ENCODE measurements at regions not wholly inside any gene's neighbourhood (a gene's known extent, or its start where the extent isn't known, plus 50 kb on each side); places are given as distances from the start of the nearest gene placed in this dataset.

GRCh38 chr3:28087591-28087990, 153.8 kb upstream of the CMC1 start:
- no peaks in the 10 kb centered on the region for H3K4me1 ChIP-seq (ENCODE audit: control insufficient read depth, insufficient read depth, low read length)
- H3K27ac ChIP-seq (ENCODE audit: low read length), result no peak overlapping the region
- peaks cover 0 to 2% of the 10 kb centered on the region in 2 donors for H3K9me3 ChIP-seq (ENCODE audit: control insufficient read depth in 2 of 2, low read length in 2 of 2)
- no peaks in the 10 kb centered on the region for H3K36me3 ChIP-seq (ENCODE audit: control insufficient read depth in 2 of 2, insufficient read depth in 2 of 2, low read length in 2 of 2)
- no peaks in the 10 kb centered on the region for H3K27me3 ChIP-seq (ENCODE audit: control insufficient read depth in 1 of 2, insufficient read depth in 2 of 2, low read length in 2 of 2)
- H3K4me3 ChIP-seq (ENCODE audit: low read length in 2 of 2), result no peak overlapping the region
- H3K9ac ChIP-seq (ENCODE audit: low read length in 2 of 2), result no peak overlapping the region

DNA sequence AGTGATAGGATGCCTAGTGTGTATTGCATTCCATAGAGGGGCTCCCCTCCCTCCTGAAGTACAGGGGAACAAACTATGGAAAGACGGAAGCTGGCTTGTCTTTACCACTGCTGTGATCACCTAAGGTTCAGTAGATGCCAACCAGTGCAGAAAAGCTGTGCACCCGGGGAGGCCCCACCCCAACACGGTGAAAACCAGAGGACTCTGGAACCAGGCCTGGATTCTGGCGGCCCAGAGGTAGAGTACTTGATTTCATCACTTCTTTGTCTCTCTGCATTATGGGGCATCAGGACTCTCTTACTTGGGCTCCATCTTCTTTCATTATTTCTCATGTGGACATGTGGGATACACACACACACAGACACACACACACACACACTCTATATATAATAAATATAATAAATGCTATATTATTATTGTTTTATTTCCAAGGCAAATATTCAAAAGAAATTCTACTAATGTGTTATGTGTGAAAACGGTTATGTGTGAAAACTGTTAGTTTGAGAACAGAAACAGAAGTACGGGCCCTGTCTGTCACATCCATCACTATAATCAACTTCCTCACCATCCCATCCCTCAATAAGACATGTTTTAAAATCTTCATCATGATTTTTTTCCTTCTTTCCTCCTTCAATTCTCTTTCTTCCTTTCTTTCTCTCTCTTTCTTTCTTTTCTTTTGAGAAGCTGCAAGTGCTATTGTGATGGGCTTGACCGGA, 152.4 kb upstream of the CMC1 start:
- Histone ChIP-seq H3K27ac (ENCODE audit: low read length) (no peak overlapping the region), H3K9me3 (ENCODE audit: control insufficient read depth in 2 of 2, low read length in 2 of 2) (peaks cover 0 to 5% of the 10 kb centered on the region in 2 donors), H3K27me3 (ENCODE audit: control insufficient read depth in 1 of 2, insufficient read depth in 2 of 2, low read length in 2 of 2) (no peaks in the 10 kb centered on the region), H3K4me3 (ENCODE audit: low read length in 2 of 2) (no peak overlapping the region), H3K9ac (ENCODE audit: low read length in 2 of 2) (no peak overlapping the region), H3K4me1 (ENCODE audit: control insufficient read depth, insufficient read depth, low read length) (no peaks in the 10 kb centered on the region), H3K36me3 (ENCODE audit: control insufficient read depth in 2 of 2, insufficient read depth in 2 of 2, low read length in 2 of 2) (no peaks in the 10 kb centered on the region)

DNA sequence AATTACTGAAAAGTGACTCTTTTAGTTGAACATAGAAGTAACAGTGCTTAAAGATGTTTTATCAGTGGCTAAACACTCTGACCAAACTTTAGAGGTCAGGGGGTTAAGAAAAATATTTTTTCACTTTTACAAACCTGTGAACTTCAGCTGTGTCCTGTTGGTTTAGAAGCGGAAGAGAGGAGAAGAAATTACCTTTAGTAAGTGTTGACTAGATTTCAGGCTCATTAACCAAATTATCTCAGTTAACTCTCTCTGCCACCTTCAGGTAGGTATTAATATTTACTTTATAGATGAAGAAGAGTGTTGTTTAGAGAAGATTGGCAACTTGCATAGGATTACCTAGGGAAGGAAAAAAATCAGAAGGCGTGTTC, 151.9 kb upstream of the CMC1 start:
- Histone ChIP-seq H3K4me3 (ENCODE audit: low read length in 2 of 2) (no peak overlapping the region), H3K9ac (ENCODE audit: low read length in 2 of 2) (no peak overlapping the region), H3K4me1 (ENCODE audit: control insufficient read depth, insufficient read depth, low read length) (no peaks in the 10 kb centered on the region), H3K27ac (ENCODE audit: low read length) (no peak overlapping the region), H3K27me3 (ENCODE audit: control insufficient read depth in 1 of 2, insufficient read depth in 2 of 2, low read length in 2 of 2) (no peaks in the 10 kb centered on the region), H3K36me3 (ENCODE audit: control insufficient read depth in 2 of 2, insufficient read depth in 2 of 2, low read length in 2 of 2) (no peaks in the 10 kb centered on the region), H3K9me3 (ENCODE audit: control insufficient read depth in 2 of 2, low read length in 2 of 2) (peaks cover 0 to 5% of the 10 kb centered on the region in 2 donors)

DNA sequence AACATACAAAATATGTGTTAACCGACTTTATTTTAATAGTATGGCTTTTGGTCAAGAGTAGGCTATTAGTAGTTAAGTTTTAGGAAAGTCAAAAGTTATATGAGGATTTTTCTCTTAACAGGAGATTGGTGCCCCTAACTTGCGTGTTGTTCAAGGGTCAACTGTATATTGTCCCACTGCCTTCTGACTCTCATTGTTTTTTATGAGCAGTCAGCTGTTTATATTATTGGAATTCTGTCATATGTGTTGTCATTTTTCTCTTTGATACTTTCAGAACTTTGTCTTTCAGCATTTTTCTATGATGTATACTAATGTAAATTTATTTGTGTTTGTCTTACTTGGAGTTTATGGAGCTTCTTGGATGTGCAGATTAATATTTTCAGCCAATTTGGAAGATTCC, 142.1 kb upstream of the CMC1 start:
- H3K4me1 ChIP-seq (ENCODE audit: control insufficient read depth, insufficient read depth, low read length), result no peaks in the 10 kb centered on the region
- peaks cover 0 to 3% of the 10 kb centered on the region in 2 donors for H3K9me3 ChIP-seq (ENCODE audit: control insufficient read depth in 2 of 2, low read length in 2 of 2)
- H3K9ac ChIP-seq (ENCODE audit: low read length in 2 of 2), result no peak overlapping the region
- H3K27me3 ChIP-seq (ENCODE audit: control insufficient read depth in 1 of 2, insufficient read depth in 2 of 2, low read length in 2 of 2), result no peaks in the 10 kb centered on the region
- H3K4me3 ChIP-seq (ENCODE audit: low read length in 2 of 2), result no peak overlapping the region
- no peak overlapping the region for H3K27ac ChIP-seq (ENCODE audit: low read length)
- no peaks in the 10 kb centered on the region for H3K36me3 ChIP-seq (ENCODE audit: control insufficient read depth in 2 of 2, insufficient read depth in 2 of 2, low read length in 2 of 2)

GRCh38 chr3:28101705-28102104, 139.7 kb upstream of the CMC1 start:
- Histone ChIP-seq H3K27ac (ENCODE audit: low read length) (no peak overlapping the region), H3K4me3 (ENCODE audit: low read length in 2 of 2) (no peak overlapping the region), H3K9ac (ENCODE audit: low read length in 2 of 2) (no peak overlapping the region), H3K36me3 (ENCODE audit: control insufficient read depth in 2 of 2, insufficient read depth in 2 of 2, low read length in 2 of 2) (no peaks in the 10 kb centered on the region), H3K9me3 (ENCODE audit: control insufficient read depth in 2 of 2, low read length in 2 of 2) (peaks cover 0 to 3% of the 10 kb centered on the region in 2 donors), H3K27me3 (ENCODE audit: control insufficient read depth in 1 of 2, insufficient read depth in 2 of 2, low read length in 2 of 2) (no peaks in the 10 kb centered on the region), H3K4me1 (ENCODE audit: control insufficient read depth, insufficient read depth, low read length) (no peaks in the 10 kb centered on the region)

DNA sequence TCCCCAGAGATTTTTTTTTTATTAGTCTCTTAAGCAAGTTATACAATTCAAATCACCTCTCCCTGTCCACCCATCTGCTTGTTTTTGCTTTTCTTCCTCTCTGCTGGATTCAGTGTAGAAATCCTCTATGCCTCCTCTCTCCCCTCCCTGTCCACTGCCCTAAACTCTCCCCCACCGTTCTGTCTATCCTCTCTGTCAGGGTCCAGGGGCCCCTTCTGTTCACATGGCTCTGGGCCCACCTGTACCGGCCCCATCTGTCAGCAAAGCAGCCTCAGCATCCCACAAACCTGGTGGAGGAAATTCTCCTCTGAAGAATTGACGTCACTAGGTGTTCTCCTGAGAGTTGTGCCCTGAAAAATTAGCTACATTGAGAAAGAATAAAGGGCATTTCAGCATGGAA, 137.6 kb upstream of the CMC1 start:
- no peaks in the 10 kb centered on the region for H3K4me1 ChIP-seq (ENCODE audit: control insufficient read depth, insufficient read depth, low read length)
- H3K9me3 ChIP-seq (ENCODE audit: control insufficient read depth in 2 of 2, low read length in 2 of 2), result peaks cover 0 to 3% of the 10 kb centered on the region in 2 donors
- H3K27ac ChIP-seq (ENCODE audit: low read length), result no peak overlapping the region
- H3K27me3 ChIP-seq (ENCODE audit: control insufficient read depth in 1 of 2, insufficient read depth in 2 of 2, low read length in 2 of 2), result no peaks in the 10 kb centered on the region
- no peaks in the 10 kb centered on the region for H3K36me3 ChIP-seq (ENCODE audit: control insufficient read depth in 2 of 2, insufficient read depth in 2 of 2, low read length in 2 of 2)
- no peak overlapping the region for H3K4me3 ChIP-seq (ENCODE audit: low read length in 2 of 2)
- no peak overlapping the region for H3K9ac ChIP-seq (ENCODE audit: low read length in 2 of 2)

DNA sequence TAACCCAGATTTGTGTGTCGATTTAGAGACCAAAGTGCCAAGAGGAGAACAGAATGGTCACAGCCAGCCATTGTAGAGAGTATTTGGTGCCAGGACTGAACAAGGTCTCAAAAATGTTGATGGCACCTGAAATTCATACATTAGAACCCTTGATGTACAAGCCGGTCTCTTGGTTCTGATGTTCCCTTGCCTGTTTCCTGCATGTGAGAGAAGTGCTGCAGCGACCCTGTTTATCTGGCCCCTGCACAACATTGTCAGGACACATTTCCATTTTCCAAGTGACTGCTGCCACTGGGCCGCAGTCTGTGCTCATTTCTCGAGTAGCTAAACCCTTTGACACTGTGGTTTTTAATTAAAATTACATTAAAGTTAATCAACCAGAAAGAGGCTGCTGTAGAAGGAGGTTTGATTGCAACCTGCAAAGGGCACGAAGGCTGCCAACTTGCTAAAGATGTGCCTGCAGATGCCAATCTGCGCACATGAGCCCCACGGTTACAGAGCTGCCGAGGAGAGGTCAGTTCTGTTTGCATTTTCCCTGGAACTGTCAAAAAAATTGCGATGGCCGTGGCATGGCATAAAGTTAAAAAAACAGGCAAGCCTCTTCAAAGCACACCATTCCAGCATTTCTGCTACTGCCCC, 136.4 kb upstream of the CMC1 start:
- no peak overlapping the region for H3K4me3 ChIP-seq (ENCODE audit: low read length in 2 of 2)
- H3K9ac ChIP-seq (ENCODE audit: low read length in 2 of 2), result no peak overlapping the region
- H3K36me3 ChIP-seq (ENCODE audit: control insufficient read depth in 2 of 2, insufficient read depth in 2 of 2, low read length in 2 of 2), result no peaks in the 10 kb centered on the region
- peaks cover 0 to 2% of the 10 kb centered on the region in 2 donors for H3K9me3 ChIP-seq (ENCODE audit: control insufficient read depth in 2 of 2, low read length in 2 of 2)
- no peaks in the 10 kb centered on the region for H3K27me3 ChIP-seq (ENCODE audit: control insufficient read depth in 1 of 2, insufficient read depth in 2 of 2, low read length in 2 of 2)
- no peak overlapping the region for H3K27ac ChIP-seq (ENCODE audit: low read length)
- H3K4me1 ChIP-seq (ENCODE audit: control insufficient read depth, insufficient read depth, low read length), result no peaks in the 10 kb centered on the region

DNA sequence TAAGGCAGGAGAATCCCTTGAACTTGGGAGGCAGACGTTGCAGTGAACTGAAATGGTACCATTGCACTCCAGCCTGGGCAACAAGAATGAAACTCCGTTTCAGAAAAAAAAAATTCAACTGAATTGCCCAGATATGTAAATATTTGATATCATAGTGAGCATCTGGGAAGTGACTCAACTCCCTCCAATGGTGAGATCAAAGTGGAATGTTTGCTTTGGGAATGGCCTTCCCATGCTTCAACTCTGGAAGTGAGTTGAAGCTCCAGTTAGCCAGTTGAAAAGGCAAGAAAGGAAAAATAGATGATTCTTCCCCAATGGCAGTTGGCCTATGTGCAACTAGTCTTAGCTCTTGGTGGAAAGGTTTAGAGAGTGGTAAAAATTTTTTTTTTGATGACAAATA, 131.6 kb upstream of the CMC1 start:
- H3K36me3 ChIP-seq (ENCODE audit: control insufficient read depth in 2 of 2, insufficient read depth in 2 of 2, low read length in 2 of 2), result no peaks in the 10 kb centered on the region
- no peaks in the 10 kb centered on the region for H3K9me3 ChIP-seq (ENCODE audit: control insufficient read depth in 2 of 2, low read length in 2 of 2)
- H3K4me3 ChIP-seq (ENCODE audit: low read length in 2 of 2), result no peak overlapping the region
- no peak overlapping the region for H3K9ac ChIP-seq (ENCODE audit: low read length in 2 of 2)
- H3K27ac ChIP-seq (ENCODE audit: low read length), result no peak overlapping the region
- no peaks in the 10 kb centered on the region for H3K4me1 ChIP-seq (ENCODE audit: control insufficient read depth, insufficient read depth, low read length)
- H3K27me3 ChIP-seq (ENCODE audit: control insufficient read depth in 1 of 2, insufficient read depth in 2 of 2, low read length in 2 of 2), result no peaks in the 10 kb centered on the region

- Histone ChIP-seq H3K36me3 (ENCODE audit: control insufficient read depth in 2 of 2, insufficient read depth in 2 of 2, low read length in 2 of 2) (no peaks in the 10 kb centered on the region), H3K9ac (ENCODE audit: low read length in 2 of 2) (no peak overlapping the region), H3K27ac (ENCODE audit: low read length) (no peak overlapping the region), H3K4me1 (ENCODE audit: control insufficient read depth, insufficient read depth, low read length) (no peaks in the 10 kb centered on the region), H3K9me3 (ENCODE audit: control insufficient read depth in 2 of 2, low read length in 2 of 2) (no peaks in the 10 kb centered on the region), H3K4me3 (ENCODE audit: low read length in 2 of 2) (no peak overlapping the region), H3K27me3 (ENCODE audit: control insufficient read depth in 1 of 2, insufficient read depth in 2 of 2, low read length in 2 of 2) (no peaks in the 10 kb centered on the region)
These were observed 130.6 kb upstream of the CMC1 start for GRCh38 chr3:28110869-28111268.

GRCh38 chr3:28114893-28115292, 126.5 kb upstream of the CMC1 start:
- H3K9me3 ChIP-seq (ENCODE audit: control insufficient read depth in 2 of 2, low read length in 2 of 2), result no peaks in the 10 kb centered on the region
- H3K36me3 ChIP-seq (ENCODE audit: control insufficient read depth in 2 of 2, insufficient read depth in 2 of 2, low read length in 2 of 2), result no peaks in the 10 kb centered on the region
- H3K9ac ChIP-seq (ENCODE audit: low read length in 2 of 2), result no peak overlapping the region
- no peak overlapping the region for H3K27ac ChIP-seq (ENCODE audit: low read length)
- no peaks in the 10 kb centered on the region for H3K27me3 ChIP-seq (ENCODE audit: control insufficient read depth in 1 of 2, insufficient read depth in 2 of 2, low read length in 2 of 2)
- H3K4me1 ChIP-seq (ENCODE audit: control insufficient read depth, insufficient read depth, low read length), result no peaks in the 10 kb centered on the region
- H3K4me3 ChIP-seq (ENCODE audit: low read length in 2 of 2), result no peak overlapping the region

GRCh38 chr3:28115316-28115715, 126.1 kb upstream of the CMC1 start:
- no peaks in the 10 kb centered on the region for H3K27me3 ChIP-seq (ENCODE audit: control insufficient read depth in 1 of 2, insufficient read depth in 2 of 2, low read length in 2 of 2)
- H3K9ac ChIP-seq (ENCODE audit: low read length in 2 of 2), result no peak overlapping the region
- no peaks in the 10 kb centered on the region for H3K36me3 ChIP-seq (ENCODE audit: control insufficient read depth in 2 of 2, insufficient read depth in 2 of 2, low read length in 2 of 2)
- H3K27ac ChIP-seq (ENCODE audit: low read length), result no peak overlapping the region
- H3K9me3 ChIP-seq (ENCODE audit: control insufficient read depth in 2 of 2, low read length in 2 of 2), result no peaks in the 10 kb centered on the region
- H3K4me1 ChIP-seq (ENCODE audit: control insufficient read depth, insufficient read depth, low read length), result no peaks in the 10 kb centered on the region
- H3K4me3 ChIP-seq (ENCODE audit: low read length in 2 of 2), result no peak overlapping the region
